WTC11 (cell line): ENCODE measurements at regions not wholly inside any gene's neighbourhood (a gene's known extent, or its start where the extent isn't known, plus 50 kb on each side); places are given as distances from the start of the nearest gene placed in this dataset.

Experiments used
- ATAC-seq: fragments of 200-7000 bp; cut with Tn5 transposase; 2 replicates; pipeline ENCODE4 v1.10.0; 2021; ENCODE audit warnings: mild to moderate bottlenecking, moderate library complexity
- CTCF ChIA-PET: fragments of 300-600 bp; sonication (Branson Sonifier 250); formaldehyde crosslinking; loops from one replicate; lab custom pipeline; 2021; ENCODE audit warnings: antibody characterized with exemption; lab: Charles Lee
- POLR2A ChIA-PET: fragments of 350-600 bp; sonication (Branson Sonifier 250); formaldehyde crosslinking; loops from one replicate; lab custom pipeline; 2021; ENCODE audit warnings: antibody characterized with exemption; lab: Charles Lee
- DNase-seq: peaks from one replicate; pipeline ENCODE4 v3.0.0; 2021; ENCODE audit warnings: low spot score
- H3K27ac Mint-ChIP-seq: 2 replicates; pipeline ENCODE4 v1.8.0; 2021; ENCODE audit warnings: mixed read lengths
- H3K27me3 Mint-ChIP-seq: 2 replicates; pipeline ENCODE4 v1.8.0; 2021; ENCODE audit warnings: low read depth, mild to moderate bottlenecking, moderate library complexity, mixed read lengths
- H3K36me3 Mint-ChIP-seq: 2 replicates; pipeline ENCODE4 v1.8.0; 2021; ENCODE audit warnings: mixed read lengths
- H3K4me1 Mint-ChIP-seq: 2 replicates; pipeline ENCODE4 v1.8.0; 2022; ENCODE audit warnings: mixed read lengths
- H3K4me3 Mint-ChIP-seq: 2 replicates; pipeline ENCODE4 v1.8.0; 2021; ENCODE audit warnings: mild to moderate bottlenecking, moderate library complexity, mixed read lengths
- H3K9me3 Mint-ChIP-seq: 2 replicates; pipeline ENCODE4 v1.8.0; 2021; ENCODE audit warnings: mixed read lengths
- ATF3 ChIP-seq: sonication (generic); formaldehyde crosslinking; conservative IDR thresholded peaks from 2 replicates; pipeline ENCODE4 v1.8.1; 2022; ENCODE audit warnings: mild to moderate bottlenecking, missing genetic modification reagents
- CBFB ChIP-seq: sonication (generic); formaldehyde crosslinking; IDR thresholded peaks from 2 replicates; pipeline ENCODE4 v1.8.1; 2022; ENCODE audit warnings: mild to moderate bottlenecking, low read depth, missing genetic modification reagents
- E2F4 ChIP-seq: sonication (generic); formaldehyde crosslinking; IDR thresholded peaks from 2 replicates; pipeline ENCODE4 v1.8.1; 2022; ENCODE audit warnings: low read depth, mild to moderate bottlenecking, moderate library complexity, missing genetic modification reagents, borderline replicate concordance
- ETV6 ChIP-seq: sonication (generic); formaldehyde crosslinking; IDR thresholded peaks from 2 replicates; pipeline ENCODE4 v1.8.1; 2022; ENCODE audit warnings: mild to moderate bottlenecking, missing genetic modification reagents
- KAT7 ChIP-seq: sonication (generic); formaldehyde crosslinking; IDR thresholded peaks from 2 replicates; pipeline ENCODE4 v1.8.1; 2023; ENCODE audit warnings: missing genetic modification reagents, mild to moderate bottlenecking, borderline replicate concordance
- MLX ChIP-seq: sonication (generic); formaldehyde crosslinking; IDR thresholded peaks from 2 replicates; pipeline ENCODE4 v1.8.1; 2023; ENCODE audit warnings: mild to moderate bottlenecking, missing genetic modification reagents, moderate library complexity
- SMAD4 ChIP-seq: sonication (generic); formaldehyde crosslinking; IDR thresholded peaks from 2 replicates; pipeline ENCODE4 v1.8.0; 2022; ENCODE audit warnings: mild to moderate bottlenecking, missing genetic modification reagents
- TEAD1 ChIP-seq: sonication (generic); formaldehyde crosslinking; IDR thresholded peaks from 2 replicates; pipeline ENCODE4 v1.8.0; 2022; ENCODE audit warnings: mild to moderate bottlenecking, missing genetic modification reagents
- USF1 ChIP-seq: sonication (generic); formaldehyde crosslinking; IDR thresholded peaks from 2 replicates; pipeline ENCODE4 v1.8.0; 2022; ENCODE audit warnings: mild to moderate bottlenecking, missing genetic modification reagents
- USF2 ChIP-seq: sonication (generic); formaldehyde crosslinking; IDR thresholded peaks from 2 replicates; pipeline ENCODE4 v1.8.1; 2023; ENCODE audit warnings: mild to moderate bottlenecking, missing genetic modification reagents, moderate library complexity
- ZNF396 ChIP-seq: fragments of 250-450 bp; sonication (Bioruptor Pico); IDR thresholded peaks from 2 replicates; pipeline ENCODE4 v1.8.0; 2021; ENCODE audit warnings: mild to moderate bottlenecking, moderate library complexity, borderline replicate concordance
- TF ChIP-seq, protein P1 (sequence below): fragments of 250-450 bp; sonication (Bioruptor Pico); conservative IDR thresholded peaks from 2 replicates; pipeline ENCODE4 v1.9.0; 2021; ENCODE audit warnings: mild to moderate bottlenecking

GRCh38 chr6:113320653-113321052 lies 536.5 kb upstream of the MARCKS start:
- TF ChIP-seq ZNF396 (CRISPR knock-in tag) (no peak), USF2 (CRISPR knock-in tag) (no peak), KAT7 (no peak)
- TF ChIP-seq, all 79 proteins: peak for 0
- Mint-ChIP-seq H3K27me3 (no peaks in the 10 kb centered on the region; the same call in 1 of the 2 replicates), H3K4me3 (no peak overlapping the region), H3K9me3 (no peaks in the 10 kb centered on the region), H3K4me1 (no peaks in the 10 kb centered on the region; the same call in 1 of the 2 replicates), H3K27ac (no peak overlapping the region), H3K36me3 (no peaks in the 10 kb centered on the region)
- POLR2A ChIA-PET = interaction anchor here (0.6 kb wide), 1 partner anchor 16 kb away, joined by 4 read pairs; no protein-coding TSS in a partner anchor
- DNase-seq (no peak), ATAC-seq (peak; percentile 51)
- CTCF ChIA-PET = interaction anchor here (1.1 to 1.3 kb wide), 2 partner anchors 14 to 538 kb away, joined by 5 to 10 read pairs; no protein-coding TSS in a partner anchor

GRCh38 chr6:113326781-113327180 lies 530.4 kb upstream of the MARCKS start:
- DNase-seq = no peak
- peaks cover 8% of the 10 kb centered on the region for H3K4me1 Mint-ChIP-seq
- no peak overlapping the region for H3K4me3 Mint-ChIP-seq
- H3K27ac Mint-ChIP-seq = no peak overlapping the region
- ATAC-seq = no peak
- CTCF ChIA-PET = interaction anchor here (0.8 to 1.0 kb wide), 2 partner anchors 20 to 532 kb away, joined by 3 read pairs; no protein-coding TSS in a partner anchor
- H3K27me3 Mint-ChIP-seq = no peaks in the 10 kb centered on the region; the same call in 1 of the 2 replicates
- TF ChIP-seq TEAD1 (CRISPR knock-in tag) (no peak), CBFB (no peak), E2F4 (no peak), ATF3 (no peak), ETV6 (CRISPR knock-in tag) (no peak), MLX (no peak), SMAD4 (CRISPR knock-in tag) (no peak)
- TF ChIP-seq, protein P1, sequence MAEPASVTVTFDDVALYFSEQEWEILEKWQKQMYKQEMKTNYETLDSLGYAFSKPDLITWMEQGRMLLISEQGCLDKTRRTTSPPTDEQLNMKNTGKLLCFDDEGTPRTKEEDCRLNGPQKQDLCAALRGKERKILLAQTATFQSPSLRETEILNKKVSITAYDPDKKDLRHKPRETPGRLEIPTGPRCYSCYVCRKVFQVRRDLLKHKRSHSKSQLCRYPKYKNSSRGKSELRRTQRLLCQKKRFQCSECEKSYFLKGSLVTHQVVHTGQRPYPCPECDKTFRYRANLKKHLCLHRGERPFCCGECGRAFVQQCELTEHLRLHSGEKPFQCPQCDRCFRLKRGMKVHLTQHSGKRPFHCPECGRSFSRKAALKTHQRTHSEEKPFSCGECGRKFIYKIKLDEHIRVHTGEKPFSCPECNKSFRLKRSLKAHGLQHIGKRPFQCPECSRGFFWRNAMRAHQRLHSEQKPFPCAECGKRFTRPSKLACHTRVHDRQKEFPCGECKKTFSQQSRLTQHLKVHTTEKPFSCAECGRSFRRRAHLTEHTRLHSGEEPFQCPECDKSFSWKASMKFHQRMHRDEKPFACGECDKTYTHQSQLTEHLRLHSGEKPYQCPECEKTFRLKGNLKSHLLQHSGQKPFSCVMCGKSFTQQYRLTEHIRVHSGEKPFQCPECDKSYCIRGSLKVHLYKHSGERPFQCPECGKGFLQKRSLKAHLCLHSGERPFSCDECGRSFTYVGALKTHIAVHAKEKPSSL = no peak
- TF ChIP-seq, all 79 proteins: peak for 0
- POLR2A ChIA-PET = no interaction called here
- peaks cover 3% of the 10 kb centered on the region; the same call in 1 of the 2 replicates for H3K9me3 Mint-ChIP-seq
- no peaks in the 10 kb centered on the region for H3K36me3 Mint-ChIP-seq

DNA sequence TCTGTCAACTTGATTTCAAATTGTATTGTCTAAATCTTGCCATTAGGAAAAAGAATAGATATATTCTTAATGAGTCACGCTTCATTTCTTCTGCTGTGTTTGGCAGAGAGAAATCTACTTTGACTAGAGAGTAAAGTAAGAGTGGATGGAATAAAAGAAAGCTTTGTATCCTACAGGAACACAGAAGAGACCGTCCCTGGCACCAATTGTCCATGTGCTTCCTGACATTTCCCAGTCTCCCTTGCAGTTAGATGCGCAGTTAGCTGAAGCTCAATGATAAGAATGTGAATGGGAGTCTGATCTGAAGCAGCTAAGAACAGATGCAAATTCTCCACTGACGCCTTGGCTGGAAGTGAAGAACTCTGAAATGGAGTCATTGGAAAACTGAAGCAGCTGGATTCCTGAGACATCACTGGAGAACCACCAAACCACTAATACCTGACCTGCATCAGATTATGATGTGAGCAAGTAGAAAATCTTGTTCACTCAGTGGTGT lies 528.2 kb upstream of the MARCKS start:
- H3K36me3 Mint-ChIP-seq = no peaks in the 10 kb centered on the region
- TF ChIP-seq USF1 = no peak
- TF ChIP-seq, protein P1 = no peak
- TF ChIP-seq, all 79 proteins: peak for 0
- peaks cover 8% of the 10 kb centered on the region for H3K4me1 Mint-ChIP-seq
- H3K27me3 Mint-ChIP-seq = no peaks in the 10 kb centered on the region; the same call in 1 of the 2 replicates
- ChIA-PET POLR2A (no interaction called here), CTCF (interaction anchor here (1.1 kb wide), 1 partner anchor 10 kb away, joined by 3 read pairs; no protein-coding TSS in a partner anchor)
- peaks cover 3% of the 10 kb centered on the region; the same call in 1 of the 2 replicates for H3K9me3 Mint-ChIP-seq
- no peak overlapping the region for H3K27ac Mint-ChIP-seq
- ATAC-seq = no peak
- no peak overlapping the region for H3K4me3 Mint-ChIP-seq
- DNase-seq = no peak
